NCI-H2196 treated with DMSO at 0.1 percent for 48 hours (cell line): ENCODE measurements at regions not wholly inside any gene's neighbourhood (a gene's known extent, or its start where the extent isn't known, plus 50 kb on each side); places are given as distances from the start of the nearest gene placed in this dataset.
"Not testable (repeated sequence)": the region's sequence is repeated elsewhere in the genome, so short reads cannot be mapped to it uniquely, and the experiment has no call there.

ENCODE experiments used
- DNase-seq: peaks from one replicate; lab custom pipeline; 2025; ENCODE audit not compliant: unreplicated experiment; lab: John Stamatoyannopoulos, UW

DNA sequence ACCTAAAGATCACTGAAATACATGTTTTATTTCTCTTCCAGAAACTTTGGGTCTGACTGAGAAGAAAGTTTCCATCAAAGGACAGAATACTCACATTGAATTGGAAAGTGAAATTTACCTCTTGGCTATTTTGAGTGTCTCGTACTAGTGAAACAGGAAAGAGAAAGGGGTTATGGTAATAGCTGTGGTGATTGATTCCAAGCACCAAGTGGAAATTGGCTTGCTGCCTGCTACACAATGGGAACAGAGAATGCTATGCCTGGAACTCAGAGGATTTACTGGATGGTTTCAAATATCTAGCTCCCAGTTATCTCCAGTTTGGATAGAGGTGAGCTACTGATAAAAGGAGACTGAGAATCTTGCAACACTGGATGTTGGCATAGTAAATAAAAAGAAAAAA lies 492.8 kb upstream of the FSIP2 start:
- DNase-seq, result no peak

DNA sequence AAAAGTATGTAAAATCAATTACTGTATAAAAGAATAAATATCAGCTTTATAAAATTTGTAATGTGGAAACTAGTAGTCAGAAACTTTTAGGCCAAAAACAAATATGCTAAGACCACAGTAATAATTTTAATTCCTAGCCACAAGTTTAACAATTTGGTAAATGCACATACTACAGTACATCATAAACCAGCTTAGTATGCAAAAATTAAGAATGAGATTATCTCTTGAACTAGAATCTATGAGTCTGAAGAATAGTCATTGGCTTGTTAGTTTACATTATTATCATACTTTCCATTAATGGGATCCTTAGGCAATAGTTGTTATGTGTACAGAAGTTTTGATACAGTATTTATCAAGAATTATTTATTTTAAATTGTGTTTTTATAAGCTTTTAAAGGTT lies 491.9 kb upstream of the FSIP2 start:
- no peak for DNase-seq

DNA sequence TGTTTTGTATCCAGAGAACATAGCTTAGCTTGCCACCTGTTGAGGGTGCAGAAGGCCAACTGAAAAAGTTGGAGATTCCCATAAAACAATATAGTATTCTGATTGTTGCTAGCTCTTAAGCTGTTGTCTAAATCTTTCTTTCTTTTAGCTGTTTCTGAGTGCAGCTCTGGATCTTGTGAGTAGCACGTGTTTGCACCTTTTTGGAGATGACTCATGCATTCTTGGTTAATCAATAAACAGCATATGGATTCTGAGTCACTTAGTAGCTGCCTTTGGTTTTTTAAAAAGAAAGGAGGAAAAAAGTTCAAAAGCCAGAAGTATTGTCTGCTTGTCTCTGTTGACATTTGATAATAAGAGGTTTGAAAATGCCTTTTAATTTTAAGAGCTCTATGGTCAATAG lies 483.0 kb upstream of the FSIP2 start:
- DNase-seq, result no peak

DNA sequence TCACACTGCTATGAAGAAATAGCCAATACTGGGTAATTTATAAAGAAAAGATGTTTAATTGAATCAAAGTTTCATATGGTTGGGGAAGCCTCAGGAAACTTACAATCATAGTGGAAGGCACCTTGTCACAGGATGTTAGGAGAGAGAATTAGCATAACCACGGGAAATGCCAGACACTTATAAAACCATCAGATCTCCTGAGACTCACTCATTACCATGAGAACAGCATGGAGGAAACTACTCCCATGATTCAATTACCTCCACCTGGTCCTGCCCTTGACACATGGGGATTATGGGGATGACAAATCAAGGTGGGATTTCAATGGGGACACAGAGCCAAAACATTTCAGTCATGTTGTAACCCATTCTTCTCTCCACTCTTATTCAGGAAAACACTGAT lies 472.9 kb upstream of the FSIP2 start:
- DNase-seq, result no peak

GRCh38 chr2:185268651-185269050 lies 470.0 kb upstream of the FSIP2 start:
- no peak for DNase-seq

- no peak for DNase-seq
Measured at GRCh38 chr2:185274718-185275484, 463.7 kb upstream of the FSIP2 start.

- DNase-seq, result not testable (repeated sequence)
Measured at GRCh38 chr2:185275979-185276378, 462.6 kb upstream of the FSIP2 start.

GRCh38 chr2:185278761-185279160 lies 459.8 kb upstream of the FSIP2 start:
- no peak for DNase-seq

DNA sequence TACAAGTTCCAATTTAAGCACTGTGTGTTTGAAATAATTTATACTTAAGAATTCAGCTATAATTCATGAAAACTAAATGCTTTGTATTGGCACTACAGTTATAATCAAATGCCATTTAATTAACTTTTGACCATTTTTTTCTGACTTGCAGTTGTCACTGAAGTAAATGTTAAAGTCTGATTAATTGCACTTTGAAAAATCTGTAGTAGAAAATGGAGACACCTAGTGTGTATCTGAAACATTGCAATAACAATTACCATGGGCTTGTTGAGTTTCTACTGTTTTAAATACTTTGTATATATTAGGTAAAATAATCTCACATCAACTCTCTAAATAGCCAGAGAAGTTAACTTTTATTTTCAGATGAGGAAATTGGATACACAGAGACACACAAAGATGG lies 458.6 kb upstream of the FSIP2 start:
- no peak for DNase-seq

- DNase-seq, result no peak
Measured at GRCh38 chr2:185284696-185285095, 453.9 kb upstream of the FSIP2 start.

GRCh38 chr2:185290012-185290411 lies 448.6 kb upstream of the FSIP2 start:
- not testable (repeated sequence) for DNase-seq

- no peak for DNase-seq
Measured at GRCh38 chr2:185291035-185291647, 447.5 kb upstream of the FSIP2 start.

GRCh38 chr2:185299867-185300266 lies 438.7 kb upstream of the FSIP2 start:
- no peak for DNase-seq

GRCh38 chr2:185306119-185306518 lies 432.5 kb upstream of the FSIP2 start:
- DNase-seq, result no peak

DNA sequence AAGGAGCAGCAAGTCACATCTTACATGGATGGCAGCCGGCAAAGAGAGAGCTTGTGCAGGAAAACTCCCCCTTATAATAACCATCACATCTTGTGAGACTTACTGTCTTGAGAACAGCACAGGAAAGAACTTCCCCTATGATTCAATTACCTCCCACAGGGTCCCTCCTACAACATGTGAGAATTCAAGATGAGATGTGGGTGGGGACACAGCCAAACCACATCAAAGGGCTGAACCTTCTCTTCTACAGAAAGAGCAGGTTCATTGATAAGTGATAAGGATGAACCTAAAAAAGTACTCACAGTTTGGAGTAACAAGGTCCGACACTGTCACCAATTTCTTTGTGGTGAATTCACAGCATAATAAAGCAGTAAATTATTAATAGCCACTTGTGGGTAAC lies 422.2 kb upstream of the FSIP2 start:
- no peak for DNase-seq

DNA sequence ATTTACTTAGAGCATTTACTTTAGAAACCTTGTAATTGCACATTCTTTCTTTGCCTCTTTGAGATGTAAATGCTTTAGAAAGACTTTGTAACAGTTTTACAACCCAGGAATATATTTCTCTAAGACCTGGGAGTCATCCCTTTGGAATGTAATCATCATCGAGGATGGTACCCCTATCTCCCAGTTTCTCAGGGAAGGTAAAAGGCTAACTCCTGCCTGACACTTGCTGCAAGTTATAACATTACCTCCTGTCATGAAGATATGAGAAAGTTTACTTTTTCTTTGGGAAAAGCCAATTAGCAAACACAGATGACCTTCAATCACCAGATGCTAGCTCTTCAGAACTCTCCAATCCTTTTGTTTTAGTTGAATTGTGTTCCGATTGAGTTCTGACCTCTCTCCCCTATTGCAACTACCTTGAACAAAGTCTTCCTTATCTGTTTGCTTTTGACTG lies 420.3 kb upstream of the FSIP2 start:
- no peak for DNase-seq

GRCh38 chr2:185335879-185336278 lies 402.7 kb upstream of the FSIP2 start:
- DNase-seq, result no peak

GRCh38 chr2:185337033-185337432 lies 401.6 kb upstream of the FSIP2 start:
- DNase-seq, result no peak

DNA sequence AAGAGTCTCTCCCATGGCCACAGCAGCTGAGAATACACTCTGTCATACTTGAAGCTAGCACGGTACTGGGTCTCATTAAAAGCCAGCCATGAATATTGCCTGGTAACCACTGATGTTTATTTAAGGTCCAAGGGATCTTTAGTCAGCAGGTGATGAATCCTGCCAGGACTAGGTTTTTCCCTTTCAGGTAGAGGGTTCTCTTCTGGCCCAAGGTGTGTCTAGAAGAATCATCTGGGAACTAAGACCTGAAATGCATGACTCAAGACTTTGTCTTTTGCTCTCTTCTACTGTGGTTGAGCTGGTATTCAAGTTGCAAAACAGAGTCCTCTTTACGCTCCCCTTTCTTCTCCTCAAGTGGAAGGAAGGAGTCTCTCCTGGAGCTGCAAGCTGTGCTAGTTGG lies 400.5 kb upstream of the FSIP2 start:
- no peak for DNase-seq

GRCh38 chr2:185347445-185347844 lies 391.2 kb upstream of the FSIP2 start:
- no peak for DNase-seq

DNA sequence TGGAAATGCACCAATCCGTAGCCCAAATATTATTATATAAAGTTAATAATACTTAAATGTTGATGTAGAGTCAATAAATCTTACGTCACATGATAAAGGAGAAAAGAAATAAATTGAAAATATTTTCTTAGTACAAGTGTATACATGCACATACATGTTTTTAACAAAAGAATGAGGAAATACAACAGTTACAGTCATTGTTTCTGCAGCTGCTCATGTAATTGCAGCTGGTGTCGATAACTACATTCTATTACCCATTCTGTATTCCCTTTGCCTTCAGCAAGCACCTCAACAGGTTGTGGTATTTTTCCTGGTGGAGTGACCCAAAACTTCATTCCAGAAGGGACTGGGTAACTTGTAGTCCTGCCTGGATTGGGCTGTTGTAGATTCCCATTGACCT lies 377.8 kb upstream of the FSIP2 start:
- DNase-seq, result no peak

DNA sequence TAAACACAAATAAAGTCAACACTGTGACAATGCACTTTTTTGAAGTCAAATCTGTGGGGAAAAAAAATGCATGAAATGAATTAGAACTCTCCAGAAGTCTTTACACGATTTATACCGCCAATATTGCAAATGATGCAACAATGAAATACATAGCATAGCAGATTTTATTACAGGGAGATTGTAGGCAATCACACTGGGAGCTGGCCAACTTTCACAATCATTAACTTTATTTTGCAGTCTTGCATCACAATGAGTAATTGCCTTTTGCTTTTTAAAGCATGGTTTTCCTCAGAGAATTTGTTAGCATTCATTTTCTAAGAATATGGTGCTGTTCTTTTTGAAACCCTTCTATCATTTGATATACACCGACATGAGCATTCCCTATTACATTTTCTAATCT lies 366.4 kb upstream of the FSIP2 start:
- no peak for DNase-seq

GRCh38 chr2:185373229-185373628 lies 365.4 kb upstream of the FSIP2 start:
- no peak for DNase-seq
